HG03521 (cell line): ENCODE measurements at regions not wholly inside any gene's neighbourhood (a gene's known extent, or its start where the extent isn't known, plus 50 kb on each side); places are given as distances from the start of the nearest gene placed in this dataset.
"Not testable (repeated sequence)": the region's sequence is repeated elsewhere in the genome, so short reads cannot be mapped to it uniquely, and the experiment has no call there.

Experiments
- ATAC-seq: cut with Tn5 transposase; IDR thresholded peaks from one replicate; pipeline ENCODE4 v1.9.1; 2021; ENCODE audit warnings: mild to moderate bottlenecking, moderate library complexity; ENCODE audit not compliant: unreplicated experiment

- no peak for ATAC-seq
These were observed 1058.9 kb downstream of the UQCRFS1 start for GRCh38 chr19:28154077-28154476.

GRCh38 chr19:28153123-28153522 lies 1059.8 kb downstream of the UQCRFS1 start:
- no peak for ATAC-seq

GRCh38 chr19:28152195-28152594 lies 1060.8 kb downstream of the UQCRFS1 start:
- ATAC-seq: no peak

- ATAC-seq: no peak
These were observed 1062.8 kb downstream of the UQCRFS1 start for GRCh38 chr19:28150129-28150528.

GRCh38 chr19:28148554-28148953 lies 1064.4 kb downstream of the UQCRFS1 start:
- no peak for ATAC-seq

GRCh38 chr19:28142258-28142657 lies 1070.7 kb downstream of the UQCRFS1 start:
- ATAC-seq: no peak

GRCh38 chr19:28140201-28140600 lies 1072.8 kb downstream of the UQCRFS1 start:
- no peak for ATAC-seq

- ATAC-seq: no peak
These were observed 1075.2 kb downstream of the UQCRFS1 start for GRCh38 chr19:28137772-28138171.

- no peak for ATAC-seq
These were observed 1076.2 kb downstream of the UQCRFS1 start for GRCh38 chr19:28136796-28137195.

- ATAC-seq: no peak
These were observed 1077.1 kb downstream of the UQCRFS1 start for GRCh38 chr19:28135825-28136224.

GRCh38 chr19:28134311-28134710 lies 1078.6 kb downstream of the UQCRFS1 start:
- ATAC-seq: no peak

- not testable (repeated sequence) for ATAC-seq
These were observed 1082.1 kb downstream of the UQCRFS1 start for GRCh38 chr19:28130881-28131280.

- no peak for ATAC-seq
These were observed 1082.9 kb downstream of the UQCRFS1 start for GRCh38 chr19:28130066-28130511.

GRCh38 chr19:28128341-28128740 lies 1084.6 kb downstream of the UQCRFS1 start:
- ATAC-seq: no peak

GRCh38 chr19:28126135-28126898 lies 1086.6 kb downstream of the UQCRFS1 start:
- no peak for ATAC-seq

- ATAC-seq: no peak
These were observed 1090.2 kb downstream of the UQCRFS1 start for GRCh38 chr19:28122734-28123133.

GRCh38 chr19:28118235-28118634 lies 1094.7 kb downstream of the UQCRFS1 start:
- ATAC-seq: no peak

- ATAC-seq: no peak
These were observed 1095.8 kb downstream of the UQCRFS1 start for GRCh38 chr19:28117143-28117542.

- not testable (repeated sequence) for ATAC-seq
These were observed 1096.6 kb downstream of the UQCRFS1 start for GRCh38 chr19:28116379-28116778.

- no peak for ATAC-seq
These were observed 1109.0 kb downstream of the UQCRFS1 start for GRCh38 chr19:28103921-28104320.

GRCh38 chr19:28084659-28085157 lies 1128.2 kb downstream of the UQCRFS1 start:
- not testable (repeated sequence) for ATAC-seq

- ATAC-seq: no peak
These were observed 1136.3 kb downstream of the UQCRFS1 start for GRCh38 chr19:28076628-28077027.

GRCh38 chr19:28075229-28075628 lies 1137.7 kb downstream of the UQCRFS1 start:
- ATAC-seq: no peak
